MV-4-11 (cell line): ENCODE measurements at regions not wholly inside any gene's neighbourhood (a gene's known extent, or its start where the extent isn't known, plus 50 kb on each side); places are given as distances from the start of the nearest gene placed in this dataset.

Source experiments
- DNase-seq: peaks from one replicate; lab custom pipeline; 2025; lab: John Stamatoyannopoulos, UW

- no peak for DNase-seq
Observed at GRCh38 chr2:103506812-103507211, 745.0 kb downstream of the TMEM182 start.

GRCh38 chr2:103512442-103512841 lies 750.6 kb downstream of the TMEM182 start:
- DNase-seq, result no peak

- no peak for DNase-seq
Observed at GRCh38 chr2:103520547-103520946, 758.7 kb downstream of the TMEM182 start.

GRCh38 chr2:103525756-103526155 lies 763.9 kb downstream of the TMEM182 start:
- DNase-seq, result no peak

- DNase-seq, result no peak
Observed at GRCh38 chr2:103526757-103527156, 764.9 kb downstream of the TMEM182 start.

GRCh38 chr2:103527278-103527677 lies 765.4 kb downstream of the TMEM182 start:
- no peak for DNase-seq

GRCh38 chr2:103529798-103530502 lies 768.1 kb downstream of the TMEM182 start:
- DNase-seq, result no peak

GRCh38 chr2:103552775-103553174 lies 790.9 kb downstream of the TMEM182 start:
- DNase-seq, result no peak

GRCh38 chr2:103594823-103595222 lies 833.0 kb downstream of the TMEM182 start:
- no peak for DNase-seq

GRCh38 chr2:103605071-103605780 lies 843.4 kb downstream of the TMEM182 start:
- no peak for DNase-seq

- no peak for DNase-seq
Observed at GRCh38 chr2:103615611-103616105, 853.8 kb downstream of the TMEM182 start.

GRCh38 chr2:103616891-103617290 lies 855.1 kb downstream of the TMEM182 start:
- DNase-seq, result no peak

- no peak for DNase-seq
Observed at GRCh38 chr2:103618112-103618511, 856.3 kb downstream of the TMEM182 start.

GRCh38 chr2:103627301-103627700 lies 865.5 kb downstream of the TMEM182 start:
- no peak for DNase-seq

GRCh38 chr2:103638978-103639377 lies 877.1 kb downstream of the TMEM182 start:
- DNase-seq, result no peak

GRCh38 chr2:103656558-103656957 lies 894.7 kb downstream of the TMEM182 start:
- DNase-seq, result no peak

GRCh38 chr2:103660519-103660918 lies 898.7 kb downstream of the TMEM182 start:
- DNase-seq, result no peak

GRCh38 chr2:103660947-103661346 lies 899.1 kb downstream of the TMEM182 start:
- no peak for DNase-seq

GRCh38 chr2:103664690-103665089 lies 902.9 kb downstream of the TMEM182 start:
- no peak for DNase-seq

- DNase-seq, result no peak
Observed at GRCh38 chr2:103667335-103667884, 905.6 kb downstream of the TMEM182 start.

- DNase-seq, result no peak
Observed at GRCh38 chr2:103669531-103669930, 907.7 kb downstream of the TMEM182 start.
